GM12878 (cell line): ENCODE measurements at regions not wholly inside any gene's neighbourhood (a gene's known extent, or its start where the extent isn't known, plus 50 kb on each side); places are given as distances from the start of the nearest gene placed in this dataset.

Experiments used
- CTCF ChIP-seq, 3 experiments: IDR thresholded peaks in 2 of 3; conservative IDR thresholded peaks in 1 of 3; 2 replicates each; pipeline ENCODE4 v1.5.1; 2011; ENCODE audit warnings: low read depth in 3 of 3, low read length in 3 of 3, mild to moderate bottlenecking in 3 of 3, control low read depth in 2 of 3, moderate library complexity in 2 of 3, inconsistent platforms in 1 of 3, mixed read lengths in 1 of 3; ENCODE audit not compliant: control insufficient read depth in 2 of 3, insufficient read depth in 1 of 3; ENCODE audit errors: extremely low read depth in 1 of 3
- EGR1 ChIP-seq, 2 experiments: IDR thresholded peaks; 1 replicate in 1 of 2; 2 replicates in 1 of 2; pipeline ENCODE4 v1.6.1; 2011 to 2012; ENCODE audit warnings: low read depth in 2 of 2, low read length in 2 of 2, borderline replicate concordance in 1 of 2, mild to moderate bottlenecking in 1 of 2, moderate library complexity in 1 of 2
- ESRRA ChIP-seq: IDR thresholded peaks from 2 replicates; pipeline ENCODE4 v1.6.1; 2012; ENCODE audit warnings: mild to moderate bottlenecking, low read length, improper control_type of control experiment
- POLR2AphosphoS5 ChIP-seq: IDR thresholded peaks from 2 replicates; pipeline ENCODE4 v1.6.1; 2011; ENCODE audit warnings: mild to moderate bottlenecking, low read length, inconsistent platforms
- SMARCA5 ChIP-seq: fragments of 450-650 bp; IDR thresholded peaks from 2 replicates; pipeline ENCODE4 v1.6.1; 2017; ENCODE audit warnings: mild to moderate bottlenecking
- SREBF2 ChIP-seq: IDR thresholded peaks from 2 replicates; pipeline ENCODE4 v1.6.1; 2012; ENCODE audit warnings: mild to moderate bottlenecking, low read length
- ZBED1 ChIP-seq: IDR thresholded peaks from 2 replicates; pipeline ENCODE4 v1.6.1; 2016; ENCODE audit warnings: borderline replicate concordance
- ZNF384 ChIP-seq: IDR thresholded peaks from 2 replicates; pipeline ENCODE4 v1.6.1; 2012; ENCODE audit warnings: low read depth, mild to moderate bottlenecking, low read length, improper control_type of control experiment, borderline replicate concordance

GRCh38 chr4:42789041-42789567, 103.4 kb upstream of the GRXCR1 start:
- TF ChIP-seq EGR1 (IDR thresholded peaks at IDR 0.05; ENCODE audit: borderline replicate concordance in 1 of 2, low read depth in 2 of 2, low read length in 2 of 2) (no peak), POLR2AphosphoS5 (no peak), SMARCA5 (no peak), ZNF384 (no peak), CTCF (IDR thresholded peaks at IDR 0.05 in 2 of 3, conservative IDR thresholded peaks at IDR 0.05 in 1 of 3; ENCODE audit: control insufficient read depth in 2 of 3, extremely low read depth in 1 of 3, insufficient read depth in 1 of 3, low read depth in 3 of 3, low read length in 3 of 3) (no peak), ZBED1 (no peak), SREBF2 (no peak), ESRRA (no peak)
